ENCODE measurements at regions not wholly inside any gene's neighbourhood (a gene's known extent, or its start where the extent isn't known, plus 50 kb on each side); places are given as distances from the start of the nearest gene placed in this dataset.

- H3K4me3 ChIP-seq (ENCODE audit: low read depth, low read length) = no peak overlapping the region
- in situ Hi-C loops (cut with HindIII; ENCODE audit: low sequenced_read_pairs) = no loop called here
- DNase-seq (ENCODE audit: low read depth, low spot score) = no peak
- TF ChIP-seq CTCF (IDR thresholded peaks at IDR 0.05; ENCODE audit: low read depth, low read length) = no peak
These were observed 371.6 kb downstream of the HRH4 start for GRCh38 chr18:24831871-24832665.

- no peak overlapping the region for H3K4me3 ChIP-seq (ENCODE audit: low read depth, low read length)
- in situ Hi-C loops (cut with HindIII; ENCODE audit: low sequenced_read_pairs) = no loop called here
- TF ChIP-seq CTCF (IDR thresholded peaks at IDR 0.05; ENCODE audit: low read depth, low read length) = no peak
- no peak for DNase-seq (ENCODE audit: low read depth, low spot score)
These were observed 375.3 kb downstream of the HRH4 start for GRCh38 chr18:24835751-24836150.

GRCh38 chr18:24837066-24837465 is 376.6 kb downstream of the HRH4 start:
- no peak for DNase-seq (ENCODE audit: low read depth, low spot score)
- in situ Hi-C loops (cut with HindIII; ENCODE audit: low sequenced_read_pairs) = no loop called here
- no peak for TF ChIP-seq CTCF (IDR thresholded peaks at IDR 0.05; ENCODE audit: low read depth, low read length)

GRCh38 chr18:24840051-24840450 is 379.6 kb downstream of the HRH4 start:
- no peak for TF ChIP-seq CTCF (IDR thresholded peaks at IDR 0.05; ENCODE audit: low read depth, low read length)
- no peak overlapping the region for H3K4me3 ChIP-seq (ENCODE audit: low read depth, low read length)
- no peak for DNase-seq (ENCODE audit: low read depth, low spot score)
- in situ Hi-C loops (cut with HindIII; ENCODE audit: low sequenced_read_pairs) = no loop called here

More at GRCh38 chr18:24837066-24837465, 376.6 kb downstream of the HRH4 start:
- no peak overlapping the region for H3K4me3 ChIP-seq (ENCODE audit: low read depth, low read length)

GRCh38 chr18:24840640-24841039 is 380.2 kb downstream of the HRH4 start:
- DNase-seq (ENCODE audit: low read depth, low spot score) = no peak
- TF ChIP-seq CTCF (IDR thresholded peaks at IDR 0.05; ENCODE audit: low read depth, low read length) = no peak
- in situ Hi-C loops (cut with HindIII; ENCODE audit: low sequenced_read_pairs) = no loop called here
- H3K4me3 ChIP-seq (ENCODE audit: low read depth, low read length) = no peak overlapping the region

GRCh38 chr18:24841536-24841935 is 381.1 kb downstream of the HRH4 start:
- in situ Hi-C loops (cut with HindIII; ENCODE audit: low sequenced_read_pairs) = no loop called here
- H3K4me3 ChIP-seq (ENCODE audit: low read depth, low read length) = no peak overlapping the region
- no peak for TF ChIP-seq CTCF (IDR thresholded peaks at IDR 0.05; ENCODE audit: low read depth, low read length)
- DNase-seq (ENCODE audit: low read depth, low spot score) = no peak
